Ovary (tissue), 3 donors: ENCODE measurements at regions not wholly inside any gene's neighbourhood (a gene's known extent, or its start where the extent isn't known, plus 50 kb on each side); places are given as distances from the start of the nearest gene placed in this dataset.

Experiments
- CTCF ChIP-seq, 3 donors: fragments of 450-650 bp in 2 of 3; fragments of 200-600 bp in 1 of 3; IDR thresholded peaks; one replicate each; pipeline versions ENCODE4 v1.5.1 to v1.8.0; 2016 to 2022; ENCODE audit warnings: antibody characterized with exemption in 3 of 3, mild to moderate bottlenecking in 1 of 3
- EP300 ChIP-seq: sonication (generic); formaldehyde crosslinking; IDR thresholded peaks from one replicate; pipeline ENCODE4 v1.6.1; 2017; ENCODE audit warnings: antibody characterized with exemption
- POLR2A ChIP-seq: fragments of 450-650 bp; IDR thresholded peaks from one replicate; pipeline ENCODE4 v1.6.1; 2017; ENCODE audit warnings: antibody characterized with exemption, mild to moderate bottlenecking, moderate library complexity
- donor health status: DM: no; HTN: no; CAD: no.

- TF ChIP-seq CTCF (IDR thresholded peaks at IDR 0.05) (no peak), POLR2A (no peak), EP300 (no peak)
Measured at GRCh38 chr5:85517386-85517785, 1100.4 kb upstream of the COX7C start.
